ENCODE measurements at regions not wholly inside any gene's neighbourhood (a gene's known extent, or its start where the extent isn't known, plus 50 kb on each side); places are given as distances from the start of the nearest gene placed in this dataset.

- H3K36me3 ChIP-seq (ENCODE audit: control insufficient read depth, insufficient read depth, low read length), result no peaks in the 10 kb centered on the region
- no peak overlapping the region for H3K4me3 ChIP-seq (ENCODE audit: low read depth, low read length)
- no peak for DNase-seq (ENCODE audit: low read depth)
- no peaks in the 10 kb centered on the region for H3K27me3 ChIP-seq (ENCODE audit: control insufficient read depth, insufficient read depth, low read length)
- TF ChIP-seq CTCF (IDR thresholded peaks at IDR 0.05; ENCODE audit: insufficient read depth, low read length, poor library complexity, severe bottlenecking), result no peak
These were observed 71.4 kb upstream of the KCNJ6 start for GRCh38 chr21:37987668-37988067.

- no peak for TF ChIP-seq CTCF (IDR thresholded peaks at IDR 0.05; ENCODE audit: insufficient read depth, low read length, poor library complexity, severe bottlenecking)
- Histone ChIP-seq H3K36me3 (ENCODE audit: control insufficient read depth, insufficient read depth, low read length) (no peaks in the 10 kb centered on the region), H3K4me3 (ENCODE audit: low read depth, low read length) (no peak overlapping the region), H3K27me3 (ENCODE audit: control insufficient read depth, insufficient read depth, low read length) (no peaks in the 10 kb centered on the region)
- DNase-seq (ENCODE audit: low read depth), result no peak
These were observed 76.8 kb upstream of the KCNJ6 start for GRCh38 chr21:37993071-37993470.

- no peaks in the 10 kb centered on the region for H3K36me3 ChIP-seq (ENCODE audit: control insufficient read depth, insufficient read depth, low read length)
- no peaks in the 10 kb centered on the region for H3K27me3 ChIP-seq (ENCODE audit: control insufficient read depth, insufficient read depth, low read length)
- no peak for TF ChIP-seq CTCF (IDR thresholded peaks at IDR 0.05; ENCODE audit: insufficient read depth, low read length, poor library complexity, severe bottlenecking)
- no peak overlapping the region for H3K4me3 ChIP-seq (ENCODE audit: low read depth, low read length)
- no peak for DNase-seq (ENCODE audit: low read depth)
These were observed 78.0 kb upstream of the KCNJ6 start for GRCh38 chr21:37994211-37994610.

- no peaks in the 10 kb centered on the region for H3K27me3 ChIP-seq (ENCODE audit: control insufficient read depth, insufficient read depth, low read length)
- no peaks in the 10 kb centered on the region for H3K36me3 ChIP-seq (ENCODE audit: control insufficient read depth, insufficient read depth, low read length)
- H3K4me3 ChIP-seq (ENCODE audit: low read depth, low read length), result no peak overlapping the region
- no peak for DNase-seq (ENCODE audit: low read depth)
- no peak for TF ChIP-seq CTCF (IDR thresholded peaks at IDR 0.05; ENCODE audit: insufficient read depth, low read length, poor library complexity, severe bottlenecking)
These were observed 96.4 kb upstream of the KCNJ6 start for GRCh38 chr21:38012672-38013071.

GRCh38 chr21:38013741-38014140, 97.5 kb upstream of the KCNJ6 start:
- no peak overlapping the region for H3K4me3 ChIP-seq (ENCODE audit: low read depth, low read length)
- H3K27me3 ChIP-seq (ENCODE audit: control insufficient read depth, insufficient read depth, low read length), result no peaks in the 10 kb centered on the region
- no peak for DNase-seq (ENCODE audit: low read depth)
- no peak for TF ChIP-seq CTCF (IDR thresholded peaks at IDR 0.05; ENCODE audit: insufficient read depth, low read length, poor library complexity, severe bottlenecking)
- H3K36me3 ChIP-seq (ENCODE audit: control insufficient read depth, insufficient read depth, low read length), result no peaks in the 10 kb centered on the region

- Histone ChIP-seq H3K4me3 (ENCODE audit: low read depth, low read length) (no peak overlapping the region), H3K27me3 (ENCODE audit: control insufficient read depth, insufficient read depth, low read length) (no peaks in the 10 kb centered on the region), H3K36me3 (ENCODE audit: control insufficient read depth, insufficient read depth, low read length) (no peaks in the 10 kb centered on the region)
- DNase-seq (ENCODE audit: low read depth), result no peak
- TF ChIP-seq CTCF (IDR thresholded peaks at IDR 0.05; ENCODE audit: insufficient read depth, low read length, poor library complexity, severe bottlenecking), result no peak
These were observed 98.0 kb upstream of the KCNJ6 start for GRCh38 chr21:38014298-38014697.
